ENCODE measurements at regions not wholly inside any gene's neighbourhood (a gene's known extent, or its start where the extent isn't known, plus 50 kb on each side); places are given as distances from the start of the nearest gene placed in this dataset.
A peak's percentile ranks its signal among the peaks of the same experiment; 100 is the strongest.
"Not testable (repeated sequence)": the region's sequence is repeated elsewhere in the genome, so short reads cannot be mapped to it uniquely, and the experiment has no call there.

- Histone ChIP-seq H3K4me1 (ENCODE audit: insufficient read depth, low read length) (peaks cover 27% of the 10 kb centered on the region), H3K4me3 (ENCODE audit: low read length) (peak overlapping the region; percentile 50), H3K27me3 (ENCODE audit: insufficient read depth, low read length) (no peaks in the 10 kb centered on the region)
Measured at GRCh38 chr20:53768329-53768728, 174.7 kb upstream of the ZNF217 start.

GRCh38 chr20:53767206-53767930, 173.7 kb upstream of the ZNF217 start:
- H3K4me1 ChIP-seq (ENCODE audit: insufficient read depth, low read length), result peaks cover 30% of the 10 kb centered on the region
- no peaks in the 10 kb centered on the region for H3K9me3 ChIP-seq (ENCODE audit: insufficient read depth, low read depth, low read length)
- H3K36me3 ChIP-seq (ENCODE audit: insufficient read depth, low read depth, low read length), result no peaks in the 10 kb centered on the region
- 0 out of 2 replicates have a peak overlapping the region, but pooled peaks have one; percentile 4 for H3K9ac ChIP-seq (ENCODE audit: low read depth, low read length)
- no peak overlapping the region for H3K4me3 ChIP-seq (ENCODE audit: low read length)
- no peaks in the 10 kb centered on the region for H3K27me3 ChIP-seq (ENCODE audit: insufficient read depth, low read length)
- no peak overlapping the region for H3K27ac ChIP-seq (ENCODE audit: low read length)

More at GRCh38 chr20:53768329-53768728, 174.7 kb upstream of the ZNF217 start:
- Histone ChIP-seq H3K27ac (ENCODE audit: low read length) (no peak overlapping the region), H3K9ac (ENCODE audit: low read depth, low read length) (no peak overlapping the region), H3K36me3 (ENCODE audit: insufficient read depth, low read depth, low read length) (no peaks in the 10 kb centered on the region), H3K9me3 (ENCODE audit: insufficient read depth, low read depth, low read length) (no peaks in the 10 kb centered on the region)

GRCh38 chr20:53764415-53764800, 170.8 kb upstream of the ZNF217 start:
- peaks cover 30% of the 10 kb centered on the region for H3K4me1 ChIP-seq (ENCODE audit: insufficient read depth, low read length)
- H3K27me3 ChIP-seq (ENCODE audit: insufficient read depth, low read length), result no peaks in the 10 kb centered on the region
- peak overlapping the region; percentile 42; the same call in 1 of the 2 replicates for H3K4me3 ChIP-seq (ENCODE audit: low read length)
- peak overlapping the region; percentile 58 for H3K27ac ChIP-seq (ENCODE audit: low read length)
- no peaks in the 10 kb centered on the region for H3K9me3 ChIP-seq (ENCODE audit: insufficient read depth, low read depth, low read length)
- no peaks in the 10 kb centered on the region for H3K36me3 ChIP-seq (ENCODE audit: insufficient read depth, low read depth, low read length)
- H3K9ac ChIP-seq (ENCODE audit: low read depth, low read length), result peak overlapping the region; percentile 68; the same call in 1 of the 2 replicates

- Histone ChIP-seq H3K27ac (ENCODE audit: low read length) (peak overlapping the region; percentile 58), H3K9me3 (ENCODE audit: insufficient read depth, low read depth, low read length) (no peaks in the 10 kb centered on the region), H3K9ac (ENCODE audit: low read depth, low read length) (peak overlapping the region; percentile 68; the same call in 1 of the 2 replicates), H3K27me3 (ENCODE audit: insufficient read depth, low read length) (no peaks in the 10 kb centered on the region), H3K36me3 (ENCODE audit: insufficient read depth, low read depth, low read length) (no peaks in the 10 kb centered on the region), H3K4me3 (ENCODE audit: low read length) (peak overlapping the region; percentile 42; the same call in 1 of the 2 replicates), H3K4me1 (ENCODE audit: insufficient read depth, low read length) (peaks cover 24% of the 10 kb centered on the region)
Measured at GRCh38 chr20:53763707-53764414, 170.2 kb upstream of the ZNF217 start.

GRCh38 chr20:53762423-53762798, 168.8 kb upstream of the ZNF217 start:
- H3K27ac ChIP-seq (ENCODE audit: low read length), result not testable (repeated sequence)

GRCh38 chr20:53760025-53760441, 166.4 kb upstream of the ZNF217 start:
- Histone ChIP-seq H3K27me3 (ENCODE audit: insufficient read depth, low read length) (no peaks in the 10 kb centered on the region), H3K4me1 (ENCODE audit: insufficient read depth, low read length) (peaks cover 17% of the 10 kb centered on the region), H3K36me3 (ENCODE audit: insufficient read depth, low read depth, low read length) (no peaks in the 10 kb centered on the region), H3K9me3 (ENCODE audit: insufficient read depth, low read depth, low read length) (no peaks in the 10 kb centered on the region), H3K4me3 (ENCODE audit: low read length) (no peak overlapping the region), H3K27ac (ENCODE audit: low read length) (no peak overlapping the region), H3K9ac (ENCODE audit: low read depth, low read length) (no peak overlapping the region)

More at GRCh38 chr20:53762423-53762798, 168.8 kb upstream of the ZNF217 start:
- not testable (repeated sequence) for H3K9ac ChIP-seq (ENCODE audit: low read depth, low read length); H3K4me3 ChIP-seq (ENCODE audit: low read length); H3K9me3 ChIP-seq (ENCODE audit: insufficient read depth, low read depth, low read length); H3K36me3 ChIP-seq (ENCODE audit: insufficient read depth, low read depth, low read length); H3K27me3 ChIP-seq (ENCODE audit: insufficient read depth, low read length)
- peaks cover 12% of the 10 kb centered on the region for H3K4me1 ChIP-seq (ENCODE audit: insufficient read depth, low read length)

GRCh38 chr20:53757472-53757913, 163.9 kb upstream of the ZNF217 start:
- Histone ChIP-seq H3K27me3 (ENCODE audit: insufficient read depth, low read length) (no peaks in the 10 kb centered on the region), H3K9ac (ENCODE audit: low read depth, low read length) (no peak overlapping the region; the same call in 1 of the 2 replicates), H3K9me3 (ENCODE audit: insufficient read depth, low read depth, low read length) (no peaks in the 10 kb centered on the region), H3K27ac (ENCODE audit: low read length) (no peak overlapping the region), H3K4me3 (ENCODE audit: low read length) (no peak overlapping the region), H3K4me1 (ENCODE audit: insufficient read depth, low read length) (peaks cover 27% of the 10 kb centered on the region), H3K36me3 (ENCODE audit: insufficient read depth, low read depth, low read length) (no peaks in the 10 kb centered on the region)

GRCh38 chr20:53755733-53756531, 162.3 kb upstream of the ZNF217 start:
- Histone ChIP-seq H3K27ac (ENCODE audit: low read length) (no peak overlapping the region), H3K4me1 (ENCODE audit: insufficient read depth, low read length) (peaks cover 41% of the 10 kb centered on the region), H3K9ac (ENCODE audit: low read depth, low read length) (no peak overlapping the region), H3K36me3 (ENCODE audit: insufficient read depth, low read depth, low read length) (no peaks in the 10 kb centered on the region), H3K4me3 (ENCODE audit: low read length) (no peak overlapping the region), H3K9me3 (ENCODE audit: insufficient read depth, low read depth, low read length) (no peaks in the 10 kb centered on the region), H3K27me3 (ENCODE audit: insufficient read depth, low read length) (no peaks in the 10 kb centered on the region)

GRCh38 chr20:53753880-53754459, 160.3 kb upstream of the ZNF217 start:
- peak overlapping the region; percentile 77; the same call in 1 of the 2 replicates for H3K9ac ChIP-seq (ENCODE audit: low read depth, low read length)
- no peaks in the 10 kb centered on the region for H3K27me3 ChIP-seq (ENCODE audit: insufficient read depth, low read length)
- peaks cover 45% of the 10 kb centered on the region for H3K4me1 ChIP-seq (ENCODE audit: insufficient read depth, low read length)
- H3K27ac ChIP-seq (ENCODE audit: low read length), result peak overlapping the region; percentile 91
- H3K9me3 ChIP-seq (ENCODE audit: insufficient read depth, low read depth, low read length), result no peaks in the 10 kb centered on the region
- H3K4me3 ChIP-seq (ENCODE audit: low read length), result no peak overlapping the region
- no peaks in the 10 kb centered on the region for H3K36me3 ChIP-seq (ENCODE audit: insufficient read depth, low read depth, low read length)

GRCh38 chr20:53752971-53753879, 159.6 kb upstream of the ZNF217 start:
- Histone ChIP-seq H3K4me3 (ENCODE audit: low read length) (peak overlapping the region; percentile 37; the same call in 1 of the 2 replicates), H3K9me3 (ENCODE audit: insufficient read depth, low read depth, low read length) (no peaks in the 10 kb centered on the region), H3K4me1 (ENCODE audit: insufficient read depth, low read length) (peaks cover 48% of the 10 kb centered on the region), H3K36me3 (ENCODE audit: insufficient read depth, low read depth, low read length) (no peaks in the 10 kb centered on the region), H3K9ac (ENCODE audit: low read depth, low read length) (peak overlapping the region; percentile 77), H3K27me3 (ENCODE audit: insufficient read depth, low read length) (no peaks in the 10 kb centered on the region), H3K27ac (ENCODE audit: low read length) (peak overlapping the region; percentile 91)

All from iPS-20b (cell line).